Pancreas (tissue), 10 donors: ENCODE measurements at regions not wholly inside any gene's neighbourhood (a gene's known extent, or its start where the extent isn't known, plus 50 kb on each side); places are given as distances from the start of the nearest gene placed in this dataset.

Experiments
- ATAC-seq, 4 donors: fragments of 200-7000 bp; cut with Tn5 transposase; one replicate each; pipeline versions ENCODE4 v1.8.0 to v1.9.1; 2020; ENCODE audit warnings: mild to moderate bottlenecking in 4 of 4, moderate library complexity in 4 of 4
- DNase-seq, 6 donors: peaks; one replicate each; pipeline ENCODE4 v3.0.0-alpha.2; 2020
- FAIRE-seq: peaks from 2 replicates; lab custom pipeline; 2012; peaks lifted over from hg19 to GRCh38; lab: Jason Lieb, UNC
- H3K27ac ChIP-seq, 4 donors: fragments of 200-600 bp; sonication (generic); 1 replicate in 3 of 4; 2 replicates in 1 of 4; pipeline versions ENCODE4 v1.5.0 to v1.8.0; 2020
- H3K27me3 ChIP-seq, 4 donors: fragments of 200-600 bp; one replicate each; pipeline ENCODE4 v1.8.0; 2021
- H3K36me3 ChIP-seq, 3 donors: fragments of 200-600 bp; sonication (generic) in 1 of 3; one replicate each; pipeline versions ENCODE4 v1.5.0 to v1.8.0; 2020 to 2021
- H3K4me1 ChIP-seq, 3 donors: fragments of 200-600 bp; one replicate each; pipeline ENCODE4 v1.8.0; 2021
- H3K4me3 ChIP-seq, 4 donors: fragments of 200-600 bp; sonication (generic) in 2 of 4; one replicate each; pipeline versions ENCODE4 v1.5.0 to v1.8.0; 2020 to 2021
- H3K9me3 ChIP-seq, 4 donors: fragments of 200-600 bp; one replicate each; pipeline ENCODE4 v1.8.0; 2021
- WGBS, 2 donors: extraction: QIAGEN DNeasy Blood & Tissue Kit; methylation state at CpG; one replicate each; pipeline ENCODE4 v1.1.7; 2013; 5-methylcytosine and 5-hydroxymethylcytosine counted together
- intact Hi-C, 3 donors: fragments of 100-400 bp; cut with DNase I; formaldehyde crosslinking; loops; one replicate each; pipeline versions ENCODE4 v1.11.1 to v1.14.2; 2022
- TF ChIP-seq, protein P1 (sequence below), 4 donors: fragments of 200-600 bp; sonication (generic) in 3 of 4; IDR thresholded peaks; one replicate each; pipeline versions ENCODE4 v1.5.0 to v1.8.0; 2021; ENCODE audit warnings: antibody characterized with exemption in 4 of 4
- donor health status: healthy with polysubstance abuse.
- donor health status: DM: no; HTN: no; CAD: no; lungs with moderate emphysema.
- donor health status: DM: no; HTN: no; CAD: no.
- donor health status: control.
- donor health status: control.
- donor health status: Bipolar disorder and iron deficiency.
- donor health status: DM: yes; HTN: yes; CAD: no.
- donor health status: DM: no; HTN: no; CAD: no.
- donor health status: DM: no; HTN: no; CAD: no.
- donor health status: DM: yes; HTN: yes; CAD: no.

DNA sequence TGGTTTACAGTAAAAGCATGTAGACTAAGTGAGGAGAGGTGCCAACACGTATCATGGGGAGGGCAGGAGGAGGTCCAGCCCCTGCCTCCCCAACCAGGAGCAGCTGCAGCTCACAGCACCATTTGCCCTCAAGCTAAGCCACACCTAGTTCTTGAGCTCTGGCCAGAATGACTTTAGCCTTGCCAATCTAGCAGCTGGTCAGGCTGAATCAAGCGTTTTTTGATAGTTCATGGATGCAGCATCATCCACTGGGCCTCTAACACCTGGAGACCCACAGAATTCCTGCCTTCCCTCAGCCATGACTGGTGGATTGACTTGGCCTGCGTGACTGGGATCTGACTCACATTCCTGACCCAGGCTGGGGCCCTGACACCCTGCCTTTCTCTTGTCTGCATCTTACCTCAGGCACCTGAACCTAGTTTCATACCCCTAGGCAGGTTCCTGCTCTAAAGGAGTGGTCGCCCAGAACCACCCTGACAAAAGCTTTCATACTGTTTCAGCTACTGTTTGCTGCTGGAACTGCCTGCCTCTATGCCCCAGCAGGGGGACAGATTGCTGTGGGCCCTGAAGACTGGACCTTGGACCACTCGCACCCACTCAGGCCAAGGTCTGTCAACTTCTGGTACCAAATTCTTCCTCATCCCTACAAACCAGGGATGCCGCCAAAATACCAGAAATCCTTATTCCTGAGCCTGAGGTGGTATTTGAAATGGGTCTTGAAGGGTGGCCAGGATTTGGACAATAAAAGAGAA, 122.3 kb downstream of the QRSL1 start:
- Histone ChIP-seq H3K27ac (peak overlapping the region in 3 of 4 donors; percentile 14 to 76 (median 35)), H3K4me1 (peaks cover 17 to 36% (median 23%) of the 10 kb centered on the region in 3 donors), H3K27me3 (no peaks in the 10 kb centered on the region), H3K9me3 (no peaks in the 10 kb centered on the region), H3K36me3 (peaks cover 0 to 14% (median 0%) of the 10 kb centered on the region in 3 donors), H3K4me3 (no peak overlapping the region)
- 44 to 47% methylated on average over 6 of the region's 6 CpGs for WGBS, 2 donors
- TF ChIP-seq, protein P1, sequence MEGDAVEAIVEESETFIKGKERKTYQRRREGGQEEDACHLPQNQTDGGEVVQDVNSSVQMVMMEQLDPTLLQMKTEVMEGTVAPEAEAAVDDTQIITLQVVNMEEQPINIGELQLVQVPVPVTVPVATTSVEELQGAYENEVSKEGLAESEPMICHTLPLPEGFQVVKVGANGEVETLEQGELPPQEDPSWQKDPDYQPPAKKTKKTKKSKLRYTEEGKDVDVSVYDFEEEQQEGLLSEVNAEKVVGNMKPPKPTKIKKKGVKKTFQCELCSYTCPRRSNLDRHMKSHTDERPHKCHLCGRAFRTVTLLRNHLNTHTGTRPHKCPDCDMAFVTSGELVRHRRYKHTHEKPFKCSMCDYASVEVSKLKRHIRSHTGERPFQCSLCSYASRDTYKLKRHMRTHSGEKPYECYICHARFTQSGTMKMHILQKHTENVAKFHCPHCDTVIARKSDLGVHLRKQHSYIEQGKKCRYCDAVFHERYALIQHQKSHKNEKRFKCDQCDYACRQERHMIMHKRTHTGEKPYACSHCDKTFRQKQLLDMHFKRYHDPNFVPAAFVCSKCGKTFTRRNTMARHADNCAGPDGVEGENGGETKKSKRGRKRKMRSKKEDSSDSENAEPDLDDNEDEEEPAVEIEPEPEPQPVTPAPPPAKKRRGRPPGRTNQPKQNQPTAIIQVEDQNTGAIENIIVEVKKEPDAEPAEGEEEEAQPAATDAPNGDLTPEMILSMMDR (IDR thresholded peaks at IDR 0.05), result no peak
- DNase-seq (peak in 5 of 6 donors; percentile 76 to 90 (median 82)), FAIRE-seq (no peak), ATAC-seq (peak; percentile 70 to 91 (median 88))
- intact Hi-C loops, result no loop called here

DNA sequence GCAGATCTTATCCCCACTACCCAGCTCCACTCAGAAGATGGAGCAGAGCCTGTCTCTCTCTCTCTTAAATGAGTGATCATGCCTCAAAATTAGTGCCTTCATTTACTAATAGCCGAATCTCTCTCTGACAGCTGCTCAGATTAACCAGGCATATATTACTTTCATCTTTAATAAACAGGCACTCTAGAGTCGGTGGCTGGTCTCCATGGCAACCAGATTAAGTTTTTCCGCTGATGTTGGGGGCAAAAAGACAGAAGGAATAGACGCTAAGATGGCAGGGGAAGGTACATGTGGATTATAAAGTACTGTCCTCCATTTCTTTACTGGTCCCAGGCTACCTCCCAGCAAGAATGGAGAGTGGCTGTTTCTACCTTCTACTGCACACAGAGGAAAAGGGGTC, 121.6 kb downstream of the QRSL1 start:
- Histone ChIP-seq H3K4me1 (peaks cover 20 to 44% (median 29%) of the 10 kb centered on the region in 3 donors), H3K27ac (peak overlapping the region; percentile 14 to 76 (median 33)), H3K4me3 (no peak overlapping the region), H3K9me3 (no peaks in the 10 kb centered on the region), H3K27me3 (no peaks in the 10 kb centered on the region), H3K36me3 (peaks cover 0 to 14% (median 0%) of the 10 kb centered on the region in 3 donors)
- WGBS, 2 donors, result 21 to 23% methylated on average over 4 of the region's 4 CpGs
- FAIRE-seq (no peak), DNase-seq (no peak), ATAC-seq (peak in 1 of 4 donors; percentile 5)
- TF ChIP-seq, protein P1 (IDR thresholded peaks at IDR 0.05), result no peak
- intact Hi-C loops, result no loop called here

DNA sequence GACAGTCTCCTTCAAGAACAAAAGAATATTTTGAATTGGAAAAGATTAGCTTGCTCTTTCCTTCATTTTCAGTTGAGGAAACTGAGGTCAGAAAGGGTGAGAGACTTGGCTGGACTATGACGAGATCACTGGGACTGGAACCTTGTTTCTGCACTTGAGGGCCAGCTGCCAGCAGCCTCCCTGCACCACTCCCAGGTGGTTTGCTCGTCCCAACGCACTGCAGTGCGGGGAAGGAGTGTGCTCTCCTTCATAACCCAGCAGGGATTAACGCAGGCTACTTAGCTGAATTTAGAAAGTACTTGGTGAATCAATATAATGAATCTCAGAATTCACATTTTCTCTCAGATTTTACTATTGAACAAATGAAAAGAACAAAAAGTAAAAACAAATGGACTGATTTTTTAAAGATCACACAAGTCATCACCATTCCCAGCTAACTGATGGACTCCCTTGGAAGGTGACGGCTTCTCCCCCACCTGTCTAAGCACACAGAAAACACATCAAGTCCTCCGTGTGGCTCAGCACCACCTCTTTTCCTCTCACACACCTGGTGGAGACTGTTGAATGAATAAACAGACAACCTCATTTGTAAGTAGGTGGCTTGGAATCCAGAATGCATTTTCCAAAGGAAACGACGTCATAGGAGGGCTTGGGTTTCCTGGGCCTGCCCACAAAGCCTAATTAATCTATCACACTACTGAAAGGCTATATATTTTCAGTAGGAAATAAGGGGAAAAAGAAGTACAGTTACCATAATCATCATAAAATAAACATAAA, 121.0 kb downstream of the QRSL1 start:
- ATAC-seq (peak; percentile 38 to 57 (median 44)), FAIRE-seq (no peak), DNase-seq (no peak)
- Histone ChIP-seq H3K9me3 (no peaks in the 10 kb centered on the region), H3K4me3 (no peak overlapping the region), H3K36me3 (peaks cover 0 to 14% (median 0%) of the 10 kb centered on the region in 3 donors), H3K4me1 (peaks cover 26 to 50% (median 35%) of the 10 kb centered on the region in 3 donors), H3K27ac (peak overlapping the region in 3 of 4 donors; percentile 31 to 76 (median 35)), H3K27me3 (no peaks in the 10 kb centered on the region)
- intact Hi-C loops, result no loop called here
- TF ChIP-seq, protein P1 (IDR thresholded peaks at IDR 0.05), result no peak
- WGBS, 2 donors, result 31 to 32% methylated on average over 9 of the region's 9 CpGs

DNA sequence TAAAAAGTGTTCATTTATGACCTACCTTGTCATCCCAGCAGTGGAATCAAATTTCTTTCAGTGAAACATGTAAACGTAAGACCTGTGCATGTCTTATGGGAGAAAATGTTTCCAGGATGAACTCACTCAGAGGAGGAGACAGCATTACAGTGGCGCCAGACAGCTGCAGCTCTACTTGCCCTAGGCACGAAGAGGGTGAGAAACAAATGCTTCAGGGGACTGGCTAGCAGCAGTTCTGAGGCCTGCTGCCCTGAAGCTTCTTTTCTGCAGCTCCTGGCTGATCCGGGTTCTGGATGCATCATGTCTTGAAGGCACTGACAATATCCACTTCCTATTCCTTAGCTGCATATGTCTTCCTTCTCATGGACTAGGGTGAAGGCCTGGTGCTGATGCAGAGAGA, 120.2 kb downstream of the QRSL1 start:
- no peak for FAIRE-seq

More for the DNA sequence above, 120.2 kb downstream of the QRSL1 start:
- Histone ChIP-seq H3K27ac (peak overlapping the region in 2 of 4 donors; percentile 35 to 76), H3K36me3 (peaks cover 0 to 8% (median 0%) of the 10 kb centered on the region in 3 donors), H3K9me3 (no peaks in the 10 kb centered on the region), H3K4me1 (peaks cover 26 to 51% (median 41%) of the 10 kb centered on the region in 3 donors), H3K27me3 (no peaks in the 10 kb centered on the region), H3K4me3 (no peak overlapping the region)
- DNase-seq, result no peak
- TF ChIP-seq, protein P1 (IDR thresholded peaks at IDR 0.05), result no peak
- 59 to 68% methylated on average over 4 of the region's 4 CpGs for WGBS, 2 donors
- intact Hi-C loops, result no loop called here
- no peak for ATAC-seq
